Hepatic stellate cell (primary cell): ENCODE measurements at regions not wholly inside any gene's neighbourhood (a gene's known extent, or its start where the extent isn't known, plus 50 kb on each side); places are given as distances from the start of the nearest gene placed in this dataset.

ENCODE experiments used
- DNase-seq: peaks from one replicate; pipeline ENCODE4 v3.0.0; 2011; ENCODE audit warnings: low spot score

- no peak for DNase-seq
Measured at GRCh38 chr10:55374060-55374459, 573.0 kb upstream of the PCDH15 start.

GRCh38 chr10:55369670-55370420, 568.8 kb upstream of the PCDH15 start:
- no peak for DNase-seq

DNA sequence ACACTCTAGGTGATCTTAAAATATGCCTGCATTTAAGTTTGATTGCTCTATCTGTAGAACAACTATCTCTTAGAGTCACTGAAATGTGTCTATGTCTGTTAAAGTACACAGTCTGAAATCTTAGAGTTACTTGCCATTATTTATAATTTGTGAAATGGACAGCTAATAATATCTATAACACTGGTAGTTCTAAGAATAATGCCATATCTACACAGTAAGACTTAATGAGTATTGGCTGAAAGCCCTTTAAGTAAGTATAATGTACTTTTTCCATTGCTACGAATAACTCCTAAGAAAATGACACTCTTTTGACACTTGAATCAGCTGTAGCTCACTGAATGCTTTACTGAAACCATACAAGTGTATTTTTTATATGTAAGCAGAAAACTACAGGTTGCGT, 567.4 kb upstream of the PCDH15 start:
- no peak for DNase-seq

DNA sequence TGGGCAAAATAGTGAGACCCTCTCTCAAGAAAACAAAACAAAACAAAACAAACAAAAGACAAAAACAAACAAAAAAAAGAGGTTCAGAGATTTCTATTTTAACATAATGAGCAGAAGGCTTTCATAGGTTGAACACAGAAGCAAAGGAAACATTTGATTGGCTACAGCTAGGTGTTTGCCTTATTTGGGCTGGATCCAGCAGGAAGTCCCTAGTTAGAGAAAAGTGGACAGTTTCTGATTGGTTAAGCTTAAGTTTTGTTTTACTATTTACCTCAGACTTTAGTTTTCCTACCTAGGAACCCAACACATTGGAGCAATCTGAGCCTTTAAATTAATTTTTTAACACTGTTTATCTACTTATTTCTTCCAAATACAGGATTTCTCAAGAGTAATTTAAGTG, 566.5 kb upstream of the PCDH15 start:
- DNase-seq = no peak

GRCh38 chr10:55358539-55358938, 557.5 kb upstream of the PCDH15 start:
- DNase-seq = no peak

DNA sequence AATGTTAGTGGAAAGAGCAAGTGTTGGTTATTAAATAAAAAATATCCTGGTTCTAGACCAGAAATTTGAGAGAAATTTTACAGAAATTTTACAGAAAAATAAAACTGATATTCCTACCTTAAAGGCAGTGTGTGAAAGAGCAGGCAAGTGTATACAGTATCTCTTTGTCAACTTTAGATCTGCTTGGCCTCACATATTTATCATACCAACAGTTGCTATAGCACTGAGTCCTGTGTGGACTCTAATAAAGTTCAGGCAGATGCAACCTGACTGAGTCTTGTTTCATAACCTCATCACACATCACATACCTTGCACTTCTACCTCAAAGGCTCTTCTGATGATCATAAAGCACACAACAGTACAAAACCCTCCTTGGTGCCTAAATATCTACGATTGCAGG, 552.4 kb upstream of the PCDH15 start:
- no peak for DNase-seq

GRCh38 chr10:55351431-55351830, 550.4 kb upstream of the PCDH15 start:
- no peak for DNase-seq

- DNase-seq = no peak
Measured at GRCh38 chr10:55348534-55348933, 547.5 kb upstream of the PCDH15 start.

GRCh38 chr10:55330486-55330885, 529.5 kb upstream of the PCDH15 start:
- no peak for DNase-seq

GRCh38 chr10:55329796-55330195, 528.8 kb upstream of the PCDH15 start:
- no peak for DNase-seq

DNA sequence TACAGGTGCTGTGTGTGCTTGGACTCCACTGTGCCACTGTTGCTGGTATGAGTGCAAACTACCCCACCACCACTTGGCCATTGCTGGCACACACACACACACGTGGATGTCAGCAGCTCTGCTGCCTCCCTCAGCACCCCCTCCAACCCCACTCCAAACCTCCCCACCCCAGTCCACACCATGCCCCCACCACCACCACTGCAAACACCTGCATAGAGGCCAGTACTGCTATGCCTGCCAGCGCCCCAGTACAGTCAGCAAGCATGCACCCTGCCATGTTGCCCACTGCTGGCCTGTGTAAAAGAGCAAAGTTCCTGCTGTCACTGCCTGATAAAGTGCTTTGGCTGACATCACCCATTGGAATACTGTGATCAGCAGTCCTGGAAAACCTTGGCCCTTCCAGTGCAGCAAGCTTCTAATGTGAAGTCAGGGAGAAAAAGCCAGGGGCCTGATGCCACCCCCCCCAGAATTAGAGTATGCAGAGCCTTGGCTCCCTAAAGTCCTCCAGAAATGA, 519.2 kb upstream of the PCDH15 start:
- no peak for DNase-seq

- no peak for DNase-seq
Measured at GRCh38 chr10:55311848-55312635, 511.0 kb upstream of the PCDH15 start.

GRCh38 chr10:55310143-55310542, 509.1 kb upstream of the PCDH15 start:
- no peak for DNase-seq

DNA sequence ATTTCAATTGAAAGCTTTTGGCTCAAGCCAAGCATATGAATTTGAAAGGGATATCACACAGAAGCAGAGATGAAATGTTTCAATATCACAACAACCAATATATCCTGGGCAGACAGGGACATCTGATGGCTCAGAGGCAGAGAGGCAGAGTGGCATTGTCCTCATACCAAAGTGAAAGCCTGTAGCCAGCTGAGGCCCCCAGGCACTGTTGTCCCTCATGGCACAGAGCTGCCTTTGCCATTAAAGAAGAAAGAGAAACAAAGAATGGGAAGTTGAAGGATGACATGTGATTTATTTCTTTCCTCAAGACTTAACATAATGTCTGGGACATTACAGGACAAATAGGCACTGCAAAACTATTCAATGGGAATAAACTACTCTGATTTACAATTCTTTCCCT, 504.3 kb upstream of the PCDH15 start:
- DNase-seq = no peak

DNA sequence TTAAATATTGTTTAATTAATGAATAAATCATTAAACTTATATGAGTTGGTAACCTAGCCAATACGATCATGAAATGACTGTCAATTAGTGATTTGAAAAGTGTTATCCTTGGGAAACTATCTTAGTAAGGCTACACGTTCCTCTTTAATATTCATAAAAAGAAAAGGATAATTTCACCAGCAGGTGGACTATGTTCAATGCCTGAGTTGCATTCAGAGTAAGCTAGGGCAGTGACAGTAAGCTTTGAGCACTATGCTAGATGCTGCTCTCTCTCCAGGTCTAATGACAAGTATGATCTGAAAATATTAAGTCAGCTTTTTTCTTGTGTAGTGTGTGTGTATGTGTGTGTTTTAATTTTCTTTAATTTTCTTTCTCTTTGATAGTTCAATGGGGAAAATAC, 486.3 kb upstream of the PCDH15 start:
- DNase-seq = no peak

- no peak for DNase-seq
Measured at GRCh38 chr10:55283031-55283430, 482.0 kb upstream of the PCDH15 start.

- no peak for DNase-seq
Measured at GRCh38 chr10:55280696-55281095, 479.7 kb upstream of the PCDH15 start.

DNA sequence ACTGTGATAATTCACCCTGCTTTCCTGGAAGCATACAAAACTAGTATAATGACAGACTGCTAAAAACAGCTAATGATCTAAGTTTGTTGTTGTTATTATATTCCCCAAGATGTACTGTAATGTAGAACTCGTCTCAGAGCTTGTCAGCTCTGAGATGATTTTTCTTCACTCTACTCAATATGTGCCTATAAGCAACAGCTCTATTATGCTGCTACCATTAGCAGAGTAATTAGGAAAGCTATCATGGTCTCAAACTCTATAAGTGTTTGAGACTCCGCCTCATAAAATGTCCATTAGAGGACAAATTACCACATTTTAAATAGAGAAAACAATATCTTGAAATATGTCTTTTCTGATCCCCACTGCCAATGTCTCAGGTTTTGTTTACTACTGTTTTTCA, 476.5 kb upstream of the PCDH15 start:
- DNase-seq = no peak

- DNase-seq = no peak
Measured at GRCh38 chr10:55274367-55274766, 473.3 kb upstream of the PCDH15 start.

DNA sequence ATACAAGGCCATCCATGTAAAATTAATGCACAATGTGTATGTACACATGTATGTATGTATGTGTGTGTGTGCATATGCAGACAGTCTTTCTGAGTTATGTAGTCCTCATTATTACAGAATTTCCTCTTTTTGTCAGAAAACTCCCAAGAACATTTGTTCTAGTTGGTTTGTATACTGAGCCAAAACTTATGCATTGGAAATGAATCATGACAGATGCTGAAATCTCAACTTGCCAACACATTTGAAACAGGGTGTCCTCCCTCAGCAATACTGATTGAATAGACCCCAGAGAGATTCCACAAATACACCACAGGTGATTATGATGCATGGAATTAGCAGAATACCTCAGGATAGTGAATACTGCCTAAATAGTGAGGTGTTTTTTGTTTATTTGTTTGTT, 472.9 kb upstream of the PCDH15 start:
- no peak for DNase-seq

GRCh38 chr10:55272886-55273285, 471.9 kb upstream of the PCDH15 start:
- DNase-seq = no peak

GRCh38 chr10:55266797-55267196, 465.8 kb upstream of the PCDH15 start:
- DNase-seq = no peak

GRCh38 chr10:55263327-55263726, 462.3 kb upstream of the PCDH15 start:
- DNase-seq = no peak
